Ishikawa (cell line): ENCODE measurements at regions not wholly inside any gene's neighbourhood (a gene's known extent, or its start where the extent isn't known, plus 50 kb on each side); places are given as distances from the start of the nearest gene placed in this dataset.

ENCODE experiments used
- CEBPB ChIP-seq: IDR thresholded peaks from 2 replicates; pipeline ENCODE4 v1.6.1; 2012
- CREB1 ChIP-seq: IDR thresholded peaks from 2 replicates; pipeline ENCODE4 v1.6.1; 2012; ENCODE audit warnings: low read depth
- EGR1 ChIP-seq: IDR thresholded peaks from 2 replicates; pipeline ENCODE4 v1.6.1; 2012
- EP300 ChIP-seq: IDR thresholded peaks from 2 replicates; pipeline ENCODE4 v1.6.1; 2012; ENCODE audit warnings: borderline replicate concordance
- FOXM1 ChIP-seq: IDR thresholded peaks from 2 replicates; pipeline ENCODE4 v1.6.1; 2012; ENCODE audit warnings: low read depth, borderline replicate concordance
- MAX ChIP-seq: IDR thresholded peaks from 2 replicates; pipeline ENCODE4 v1.6.1; 2012
- NFIC ChIP-seq: IDR thresholded peaks from 2 replicates; pipeline ENCODE4 v1.6.1; 2012
- RAD21 ChIP-seq: IDR thresholded peaks from 2 replicates; pipeline ENCODE4 v1.6.1; 2012; ENCODE audit warnings: low read depth
- TAF1 ChIP-seq: IDR thresholded peaks from 2 replicates; pipeline ENCODE4 v1.6.1; 2012; ENCODE audit warnings: low read depth, mild to moderate bottlenecking
- TCF12 ChIP-seq: IDR thresholded peaks from 2 replicates; pipeline ENCODE4 v1.6.1; 2012; ENCODE audit warnings: low read depth
- TEAD4 ChIP-seq: IDR thresholded peaks from 2 replicates; pipeline ENCODE4 v1.6.1; 2012
- USF1 ChIP-seq: IDR thresholded peaks from 2 replicates; pipeline ENCODE4 v1.6.1; 2012
- YY1 ChIP-seq: IDR thresholded peaks from 2 replicates; pipeline ENCODE4 v1.6.1; 2012; ENCODE audit warnings: low read depth
- ZBTB7A ChIP-seq: IDR thresholded peaks from 2 replicates; pipeline ENCODE4 v1.6.1; 2012; ENCODE audit warnings: low read depth
- TF ChIP-seq, protein P1 (sequence below): IDR thresholded peaks from 2 replicates; pipeline ENCODE4 v1.6.1; 2012; ENCODE audit warnings: low read depth, mild to moderate bottlenecking

DNA sequence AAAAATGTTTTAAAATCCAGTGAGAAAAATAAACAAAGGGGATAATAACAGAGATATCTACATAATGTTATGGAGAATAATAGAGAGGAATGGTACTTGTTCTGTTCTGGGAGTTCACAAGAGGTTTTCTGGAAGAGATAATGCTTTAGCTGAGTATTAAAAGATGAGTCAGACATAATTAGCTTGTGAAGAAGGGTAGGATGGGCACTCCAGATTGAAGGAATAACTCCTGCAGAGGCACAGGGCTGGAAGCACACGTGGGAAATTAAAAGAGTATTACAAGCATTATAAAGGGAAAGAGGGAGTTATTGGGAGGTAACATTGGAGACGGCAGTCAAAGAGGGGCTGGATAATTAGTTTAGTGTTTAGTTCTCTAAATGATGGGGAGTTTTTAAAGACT, 124.9 kb upstream of the BTG1 start:
- TF ChIP-seq ZBTB7A (no peak), RAD21 (no peak), TAF1 (no peak), USF1 (no peak), CEBPB (no peak), TEAD4 (no peak)

DNA sequence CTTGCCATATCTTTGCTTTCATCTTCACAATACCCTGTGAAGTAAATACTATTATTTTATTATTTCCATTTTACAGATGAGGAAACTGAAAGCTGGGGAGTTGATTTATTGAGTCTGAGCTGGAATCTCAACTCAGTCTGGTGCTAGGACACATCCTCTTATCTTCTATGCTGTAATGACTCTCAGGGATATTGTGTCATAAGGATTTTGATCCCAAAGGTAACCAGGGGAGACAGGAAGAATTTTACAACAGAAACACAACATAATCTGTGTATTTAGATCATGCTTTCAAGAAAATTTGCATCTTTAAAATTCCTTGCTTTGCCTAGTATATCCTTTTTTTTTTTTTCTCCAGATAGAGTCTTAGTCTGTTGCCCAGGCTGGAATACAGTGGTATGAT, 123.3 kb upstream of the BTG1 start:
- TF ChIP-seq RAD21 (no peak), ZBTB7A (no peak), TCF12 (no peak), USF1 (no peak), FOXM1 (no peak), CREB1 (no peak), YY1 (no peak), EP300 (no peak), MAX (no peak), NFIC (no peak), TAF1 (no peak), TEAD4 (no peak)
- TF ChIP-seq, protein P1, sequence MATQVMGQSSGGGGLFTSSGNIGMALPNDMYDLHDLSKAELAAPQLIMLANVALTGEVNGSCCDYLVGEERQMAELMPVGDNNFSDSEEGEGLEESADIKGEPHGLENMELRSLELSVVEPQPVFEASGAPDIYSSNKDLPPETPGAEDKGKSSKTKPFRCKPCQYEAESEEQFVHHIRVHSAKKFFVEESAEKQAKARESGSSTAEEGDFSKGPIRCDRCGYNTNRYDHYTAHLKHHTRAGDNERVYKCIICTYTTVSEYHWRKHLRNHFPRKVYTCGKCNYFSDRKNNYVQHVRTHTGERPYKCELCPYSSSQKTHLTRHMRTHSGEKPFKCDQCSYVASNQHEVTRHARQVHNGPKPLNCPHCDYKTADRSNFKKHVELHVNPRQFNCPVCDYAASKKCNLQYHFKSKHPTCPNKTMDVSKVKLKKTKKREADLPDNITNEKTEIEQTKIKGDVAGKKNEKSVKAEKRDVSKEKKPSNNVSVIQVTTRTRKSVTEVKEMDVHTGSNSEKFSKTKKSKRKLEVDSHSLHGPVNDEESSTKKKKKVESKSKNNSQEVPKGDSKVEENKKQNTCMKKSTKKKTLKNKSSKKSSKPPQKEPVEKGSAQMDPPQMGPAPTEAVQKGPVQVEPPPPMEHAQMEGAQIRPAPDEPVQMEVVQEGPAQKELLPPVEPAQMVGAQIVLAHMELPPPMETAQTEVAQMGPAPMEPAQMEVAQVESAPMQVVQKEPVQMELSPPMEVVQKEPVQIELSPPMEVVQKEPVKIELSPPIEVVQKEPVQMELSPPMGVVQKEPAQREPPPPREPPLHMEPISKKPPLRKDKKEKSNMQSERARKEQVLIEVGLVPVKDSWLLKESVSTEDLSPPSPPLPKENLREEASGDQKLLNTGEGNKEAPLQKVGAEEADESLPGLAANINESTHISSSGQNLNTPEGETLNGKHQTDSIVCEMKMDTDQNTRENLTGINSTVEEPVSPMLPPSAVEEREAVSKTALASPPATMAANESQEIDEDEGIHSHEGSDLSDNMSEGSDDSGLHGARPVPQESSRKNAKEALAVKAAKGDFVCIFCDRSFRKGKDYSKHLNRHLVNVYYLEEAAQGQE: no peak

- no peak for TF ChIP-seq USF1
- no peak for TF ChIP-seq ZBTB7A
- no peak for TF ChIP-seq NFIC
- TF ChIP-seq TAF1: no peak
Observed at GRCh38 chr12:92261692-92262091, 116.0 kb upstream of the BTG1 start.

DNA sequence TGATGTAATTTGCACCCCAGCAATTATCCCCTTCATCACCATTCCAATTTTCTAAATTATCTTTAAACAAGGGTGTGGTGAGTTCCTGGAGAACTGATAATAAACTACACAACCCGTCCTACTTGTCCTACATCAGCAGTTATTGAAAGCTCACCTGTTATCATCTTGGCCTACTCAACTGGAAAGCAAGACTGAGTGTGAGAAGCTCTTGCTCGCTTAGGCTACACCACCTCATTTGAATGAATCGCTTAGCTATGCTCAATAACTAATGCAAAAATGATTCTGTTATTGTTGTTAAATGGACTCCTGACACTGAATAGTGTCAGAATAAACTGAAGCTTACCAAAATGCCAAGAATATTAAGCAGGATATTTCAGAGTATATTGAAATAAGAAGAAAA, 115.4 kb upstream of the BTG1 start:
- TF ChIP-seq TEAD4 (no peak), CREB1 (no peak), EP300 (no peak), TAF1 (no peak), USF1 (no peak), EGR1 (no peak), NFIC (no peak), TCF12 (no peak), MAX (no peak), CEBPB (no peak), YY1 (no peak), ZBTB7A (no peak), RAD21 (no peak)
- TF ChIP-seq, protein P1: no peak

- TF ChIP-seq TAF1 (no peak), YY1 (no peak), CREB1 (no peak), NFIC (no peak)
Observed at GRCh38 chr12:92259696-92260251, 114.1 kb upstream of the BTG1 start.

DNA sequence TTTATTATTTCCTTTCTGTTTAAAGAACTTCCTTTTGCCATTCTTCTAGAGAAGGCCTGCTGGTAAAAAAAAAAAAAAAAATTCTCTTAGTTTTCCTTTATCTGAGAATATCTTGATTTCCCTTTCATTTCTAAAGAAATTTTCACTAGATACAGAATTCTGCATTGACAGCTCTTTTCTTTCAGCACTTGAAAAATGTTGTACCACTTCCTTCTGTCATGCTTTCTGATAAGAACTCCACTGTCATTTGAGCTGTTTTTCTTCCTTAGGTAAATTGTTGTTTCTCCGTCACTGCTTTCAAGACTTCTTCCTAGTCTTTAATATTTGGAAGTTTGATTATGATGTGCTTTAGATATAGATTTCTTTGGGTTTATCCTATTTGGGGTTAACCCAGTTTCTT, 113.6 kb upstream of the BTG1 start:
- no peak for TF ChIP-seq CREB1
